Common myeloid progenitor, CD34-positive (primary cell): ENCODE measurements at regions not wholly inside any gene's neighbourhood (a gene's known extent, or its start where the extent isn't known, plus 50 kb on each side); places are given as distances from the start of the nearest gene placed in this dataset.

Experiments
- CTCF ChIA-PET: fragments of 350-600 bp; sonication (Branson Sonifier 250); formaldehyde crosslinking; loops from one replicate; lab custom pipeline; 2021; ENCODE audit warnings: antibody characterized with exemption; lab: Charles Lee
- POLR2A ChIA-PET: fragments of 350-600 bp; sonication (Branson Sonifier 250); formaldehyde crosslinking; loops from one replicate; lab custom pipeline; 2021; ENCODE audit warnings: antibody characterized with exemption; lab: Charles Lee
- DNase-seq, 3 donors: peaks; one replicate each; pipeline versions ENCODE4 v3.0.0 to v3.0.0-alpha.2; 2013
- H3K27ac ChIP-seq, 2 experiments: 1 replicate in 1 of 2; 2 replicates in 1 of 2; pipeline ENCODE4 v1.7.0; 2013; ENCODE audit warnings: inconsistent platforms in 2 of 2, low read length in 2 of 2, mild to moderate bottlenecking in 2 of 2, low read depth in 1 of 2, moderate library complexity in 1 of 2; ENCODE audit not compliant: severe bottlenecking in 2 of 2, insufficient read depth in 1 of 2, poor library complexity in 1 of 2
- H3K27me3 ChIP-seq, 5 experiments: replicated peaks in 2 of 5; 1 replicate in 3 of 5; 2 replicates in 2 of 5; pipeline versions ENCODE4 v1.6.1 to v1.7.0; 2013; ENCODE audit warnings: low read length in 4 of 5, mild to moderate bottlenecking in 2 of 5, moderate library complexity in 2 of 5, inconsistent platforms in 1 of 5; ENCODE audit not compliant: insufficient read depth in 5 of 5, control insufficient read depth in 4 of 5
- H3K36me3 ChIP-seq, 4 experiments: 1 replicate in 2 of 4; 2 replicates in 2 of 4; pipeline versions ENCODE4 v1.6.1 to v1.7.0; 2013; ENCODE audit warnings: low read length in 3 of 4, control low read depth in 1 of 4, mild to moderate bottlenecking in 1 of 4; ENCODE audit not compliant: control insufficient read depth in 4 of 4, insufficient read depth in 4 of 4
- H3K4me1 ChIP-seq, 4 experiments: 1 replicate in 3 of 4; 2 replicates in 1 of 4; pipeline versions ENCODE4 v1.6.1 to v1.7.1; 2013; ENCODE audit warnings: low read length in 3 of 4, mild to moderate bottlenecking in 3 of 4, control low read depth in 1 of 4, inconsistent platforms in 1 of 4, moderate library complexity in 1 of 4; ENCODE audit not compliant: control insufficient read depth in 4 of 4, insufficient read depth in 4 of 4; ENCODE audit errors: control extremely low read depth in 1 of 4
- H3K4me3 ChIP-seq, 7 experiments: 1 replicate in 4 of 7; 2 replicates in 3 of 7; pipeline versions ENCODE4 v1.5.1 to v1.7.0; 2013; ENCODE audit warnings: mild to moderate bottlenecking in 7 of 7, low read length in 6 of 7, moderate library complexity in 6 of 7, inconsistent platforms in 2 of 7, low read depth in 2 of 7, control low read depth in 1 of 7; ENCODE audit not compliant: insufficient read depth in 4 of 7, control insufficient read depth in 1 of 7; ENCODE audit errors: extremely low read depth in 1 of 7
- H3K9me3 ChIP-seq, 5 experiments: 1 replicate in 4 of 5; 2 replicates in 1 of 5; pipeline versions ENCODE4 v1.6.1 to v1.7.1; 2013; ENCODE audit warnings: low read length in 4 of 5, mild to moderate bottlenecking in 2 of 5, inconsistent platforms in 1 of 5, low read depth in 1 of 5, moderate library complexity in 1 of 5; ENCODE audit not compliant: control insufficient read depth in 4 of 5, insufficient read depth in 2 of 5; ENCODE audit errors: control extremely low read depth in 1 of 5
- WGBS: methylation state at CpG from one replicate; pipeline ENCODE4 v1.1.5; 2013; ENCODE audit not compliant: insufficient coverage; 5-methylcytosine and 5-hydroxymethylcytosine counted together

DNA sequence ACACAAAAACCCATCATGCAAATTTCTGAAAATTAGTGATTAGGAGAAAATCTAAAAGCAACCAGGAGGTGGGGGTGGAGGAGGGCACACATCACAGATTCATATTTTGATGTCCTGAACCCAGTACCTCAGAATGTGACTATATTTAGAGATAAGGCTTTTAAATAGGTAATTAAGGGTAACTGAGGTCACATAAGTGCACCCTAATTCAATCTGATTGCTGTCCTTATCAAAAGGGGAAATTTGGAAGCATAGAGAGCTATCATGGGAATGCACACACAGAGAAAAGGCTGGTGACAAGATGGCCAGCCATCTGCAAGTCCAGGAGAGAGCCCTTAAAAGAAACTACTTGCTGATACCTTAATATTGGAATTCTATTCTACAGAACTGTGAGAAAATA lies 281.8 kb upstream of the UGT8 start:
- no peaks in the 10 kb centered on the region for H3K36me3 ChIP-seq
- no peak overlapping the region for H3K4me3 ChIP-seq
- POLR2A ChIA-PET = no interaction called here
- no peaks in the 10 kb centered on the region for H3K9me3 ChIP-seq
- no peak for DNase-seq
- CTCF ChIA-PET = no interaction called here
- H3K27ac ChIP-seq = no peak overlapping the region
- no peaks in the 10 kb centered on the region for H3K27me3 ChIP-seq
- no peaks in the 10 kb centered on the region for H3K4me1 ChIP-seq

DNA sequence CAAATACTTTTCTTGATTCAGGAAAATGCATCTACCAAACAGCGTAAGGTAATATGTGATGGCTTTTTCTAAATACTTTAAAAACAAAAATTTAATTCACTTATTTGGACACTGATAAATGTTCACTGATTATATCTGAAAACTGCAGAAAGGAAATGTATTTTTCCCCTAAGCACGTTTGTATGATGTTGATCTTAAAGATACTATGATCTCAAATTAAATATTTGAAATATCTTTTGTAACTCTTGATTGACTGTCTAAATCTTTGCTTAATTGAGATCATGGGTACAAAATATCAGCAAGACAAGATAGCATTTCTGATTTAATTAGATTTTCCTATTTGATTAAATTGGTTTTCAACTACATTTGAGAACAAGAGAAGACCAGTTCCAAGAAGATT lies 281.0 kb upstream of the UGT8 start:
- no CpG with 5 or more reads among the region's 2 CpGs for WGBS
- CTCF ChIA-PET = no interaction called here
- no peaks in the 10 kb centered on the region for H3K27me3 ChIP-seq
- POLR2A ChIA-PET = no interaction called here
- H3K27ac ChIP-seq = no peak overlapping the region
- no peak overlapping the region for H3K4me3 ChIP-seq
- H3K9me3 ChIP-seq = no peaks in the 10 kb centered on the region
- no peaks in the 10 kb centered on the region for H3K4me1 ChIP-seq
- H3K36me3 ChIP-seq = no peaks in the 10 kb centered on the region
- no peak for DNase-seq

DNA sequence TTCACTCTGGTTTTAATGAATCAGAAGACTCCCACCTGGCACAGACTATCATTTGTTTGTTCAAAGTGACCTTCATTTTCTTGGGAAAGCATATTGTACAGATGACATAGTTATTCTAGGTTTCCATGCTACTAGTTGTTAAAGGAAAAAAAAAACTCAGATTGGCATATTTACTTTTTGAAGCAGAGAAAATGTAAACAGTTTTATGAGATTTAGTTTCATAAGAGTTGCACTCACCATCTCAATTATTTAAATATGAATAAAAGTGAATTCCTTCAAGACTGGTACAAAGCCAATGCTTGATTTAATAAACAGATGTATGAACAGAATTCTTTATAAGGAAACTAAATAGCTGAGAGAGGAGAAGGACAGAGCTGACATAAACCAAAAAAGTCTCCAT lies 280.3 kb upstream of the UGT8 start:
- H3K36me3 ChIP-seq = no peaks in the 10 kb centered on the region
- no peaks in the 10 kb centered on the region for H3K4me1 ChIP-seq
- H3K27me3 ChIP-seq = no peaks in the 10 kb centered on the region
- H3K9me3 ChIP-seq = no peaks in the 10 kb centered on the region
- no peak for DNase-seq
- H3K27ac ChIP-seq = no peak overlapping the region
- H3K4me3 ChIP-seq = no peak overlapping the region
- POLR2A ChIA-PET = no interaction called here
- CTCF ChIA-PET = interaction anchor here (0.7 kb wide), 1 partner anchor 907 kb away, joined by 3 read pairs; no protein-coding TSS in a partner anchor

DNA sequence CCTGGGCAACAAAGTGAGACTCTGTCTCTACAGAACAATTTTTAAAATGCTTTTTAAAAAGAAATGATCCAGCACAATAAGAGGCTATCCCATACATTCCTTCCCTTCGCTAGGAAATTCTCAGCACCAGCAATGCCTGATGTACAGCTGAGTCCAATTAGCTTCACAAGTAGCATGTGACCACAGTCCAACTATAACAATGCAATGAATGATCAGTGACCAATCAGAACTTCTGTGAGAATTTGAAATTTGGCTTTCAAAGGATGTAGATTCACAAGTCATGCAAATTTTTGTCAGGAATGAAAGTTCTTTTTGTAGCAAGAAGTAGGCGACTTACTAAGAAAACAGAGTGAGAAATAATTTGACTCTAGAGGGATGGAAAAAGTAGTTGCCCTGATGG lies 278.5 kb upstream of the UGT8 start:
- 93% methylated on average over 2 of the region's 2 CpGs for WGBS
- Histone ChIP-seq H3K36me3 (no peaks in the 10 kb centered on the region), H3K9me3 (no peaks in the 10 kb centered on the region), H3K27me3 (no peaks in the 10 kb centered on the region), H3K27ac (no peak overlapping the region), H3K4me1 (no peaks in the 10 kb centered on the region), H3K4me3 (no peak overlapping the region)
- DNase-seq = no peak
- POLR2A ChIA-PET = no interaction called here
- CTCF ChIA-PET = no interaction called here

DNA sequence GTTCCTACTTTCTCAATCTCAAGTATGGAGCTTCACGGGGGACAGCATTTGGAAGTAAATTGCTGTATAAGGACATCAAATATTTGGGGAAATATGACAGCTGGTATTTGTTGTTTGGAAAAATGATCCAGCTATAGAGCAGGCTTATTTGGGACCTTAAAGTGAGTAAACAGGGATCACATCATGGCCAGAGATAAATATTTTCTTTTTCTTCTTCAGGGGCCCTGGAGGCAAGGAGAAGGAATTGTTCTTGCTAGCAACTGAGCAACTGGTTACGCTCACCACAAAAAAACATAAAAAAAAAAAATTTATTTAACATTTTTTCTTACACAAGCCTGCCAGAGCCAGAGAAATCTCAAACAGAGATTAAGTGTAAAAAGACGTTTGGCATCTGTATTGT lies 277.2 kb upstream of the UGT8 start:
- ChIA-PET POLR2A (no interaction called here), CTCF (interaction anchor here (1.0 kb wide), 1 partner anchor 9 kb away, joined by 3 read pairs; no protein-coding TSS in a partner anchor)
- Histone ChIP-seq H3K9me3 (no peaks in the 10 kb centered on the region), H3K27ac (no peak overlapping the region), H3K36me3 (no peaks in the 10 kb centered on the region), H3K27me3 (no peaks in the 10 kb centered on the region), H3K4me1 (no peaks in the 10 kb centered on the region), H3K4me3 (no peak overlapping the region)
- 100% methylated on average over 1 of the region's 3 CpGs for WGBS
- no peak for DNase-seq

DNA sequence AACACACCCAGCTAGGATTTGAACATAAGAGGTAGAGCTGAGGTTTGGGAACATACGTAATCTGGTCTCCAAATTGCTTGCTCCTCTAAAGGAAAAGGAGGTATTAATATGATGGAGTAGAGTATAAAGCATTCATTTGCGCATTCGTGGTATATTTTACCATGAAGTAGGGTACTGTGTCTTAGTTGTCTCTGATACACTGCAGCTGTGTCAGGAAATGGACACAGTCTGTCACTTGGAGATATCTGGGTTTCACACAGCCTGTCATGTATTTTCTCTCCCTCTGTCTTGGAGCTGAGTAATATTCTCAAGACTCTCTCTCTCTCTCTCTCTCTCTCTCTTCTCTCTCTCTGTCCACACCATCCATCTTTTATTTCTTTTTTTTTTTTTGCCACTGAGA lies 274.8 kb upstream of the UGT8 start:
- 40% methylated on average over 3 of the region's 3 CpGs for WGBS
- H3K4me3 ChIP-seq = no peak overlapping the region
- ChIA-PET POLR2A (no interaction called here), CTCF (no interaction called here)
- H3K9me3 ChIP-seq = no peaks in the 10 kb centered on the region
- H3K4me1 ChIP-seq = no peaks in the 10 kb centered on the region
- no peak overlapping the region for H3K27ac ChIP-seq
- no peaks in the 10 kb centered on the region for H3K36me3 ChIP-seq
- H3K27me3 ChIP-seq = no peaks in the 10 kb centered on the region
- DNase-seq = peak in 2 of 3 donors; percentile 4 to 37

DNA sequence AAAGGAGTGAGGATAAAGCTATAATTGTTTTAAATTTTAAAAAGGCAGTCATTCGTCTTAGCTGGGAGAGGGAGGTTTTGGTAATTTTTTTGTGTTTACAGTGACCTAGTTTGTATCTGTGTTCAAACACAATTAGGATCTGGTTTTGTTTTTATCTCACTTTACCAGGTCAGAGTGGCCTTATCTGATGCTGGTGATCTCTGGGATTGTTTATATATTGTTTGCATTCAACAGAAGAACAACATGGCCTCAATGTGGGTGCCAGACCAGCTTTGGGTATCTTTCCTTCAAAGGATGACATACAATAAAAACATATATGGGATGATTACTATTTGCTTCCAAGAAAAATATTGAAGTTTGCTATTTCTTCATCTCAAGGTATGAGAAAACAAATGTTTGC lies 272.2 kb upstream of the UGT8 start:
- DNase-seq = no peak
- H3K27ac ChIP-seq = no peak overlapping the region
- no peaks in the 10 kb centered on the region for H3K27me3 ChIP-seq
- no peak overlapping the region for H3K4me3 ChIP-seq
- H3K4me1 ChIP-seq = no peaks in the 10 kb centered on the region
- H3K9me3 ChIP-seq = no peaks in the 10 kb centered on the region
- ChIA-PET CTCF (no interaction called here), POLR2A (no interaction called here)
- 100% methylated on average over 1 of the region's 1 CpG for WGBS
- no peaks in the 10 kb centered on the region for H3K36me3 ChIP-seq
